ENCODE measurements at regions not wholly inside any gene's neighbourhood (a gene's known extent, or its start where the extent isn't known, plus 50 kb on each side); places are given as distances from the start of the nearest gene placed in this dataset.

DNA sequence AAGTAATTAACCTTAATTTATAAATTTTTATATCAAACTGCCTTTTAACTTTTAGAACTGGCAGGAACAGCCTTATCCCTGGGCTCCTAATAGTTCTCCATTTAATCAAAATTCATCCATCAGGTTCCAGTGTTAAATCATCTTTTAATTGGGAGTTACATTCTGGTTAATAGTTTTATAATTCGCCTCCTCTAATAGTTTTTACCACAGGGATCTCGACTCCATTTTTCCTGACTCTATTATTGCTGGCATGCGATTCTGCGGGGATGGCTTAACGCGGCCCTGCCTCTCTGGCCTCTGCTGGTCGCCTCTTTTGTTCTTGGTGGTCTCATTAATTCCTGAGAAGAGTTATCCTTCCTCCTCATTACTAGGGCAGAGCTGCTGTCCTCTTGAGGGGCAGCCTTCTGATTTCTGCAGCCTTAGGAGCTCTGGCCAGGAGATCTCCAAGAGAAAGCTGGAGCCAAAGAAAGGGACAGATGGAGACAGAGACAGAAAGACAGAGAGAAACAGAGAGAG is 71.1 kb downstream of the MRM1 start:
- TF ChIP-seq, protein P1, sequence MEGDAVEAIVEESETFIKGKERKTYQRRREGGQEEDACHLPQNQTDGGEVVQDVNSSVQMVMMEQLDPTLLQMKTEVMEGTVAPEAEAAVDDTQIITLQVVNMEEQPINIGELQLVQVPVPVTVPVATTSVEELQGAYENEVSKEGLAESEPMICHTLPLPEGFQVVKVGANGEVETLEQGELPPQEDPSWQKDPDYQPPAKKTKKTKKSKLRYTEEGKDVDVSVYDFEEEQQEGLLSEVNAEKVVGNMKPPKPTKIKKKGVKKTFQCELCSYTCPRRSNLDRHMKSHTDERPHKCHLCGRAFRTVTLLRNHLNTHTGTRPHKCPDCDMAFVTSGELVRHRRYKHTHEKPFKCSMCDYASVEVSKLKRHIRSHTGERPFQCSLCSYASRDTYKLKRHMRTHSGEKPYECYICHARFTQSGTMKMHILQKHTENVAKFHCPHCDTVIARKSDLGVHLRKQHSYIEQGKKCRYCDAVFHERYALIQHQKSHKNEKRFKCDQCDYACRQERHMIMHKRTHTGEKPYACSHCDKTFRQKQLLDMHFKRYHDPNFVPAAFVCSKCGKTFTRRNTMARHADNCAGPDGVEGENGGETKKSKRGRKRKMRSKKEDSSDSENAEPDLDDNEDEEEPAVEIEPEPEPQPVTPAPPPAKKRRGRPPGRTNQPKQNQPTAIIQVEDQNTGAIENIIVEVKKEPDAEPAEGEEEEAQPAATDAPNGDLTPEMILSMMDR (IDR thresholded peaks at IDR 0.05) = no peak
- TF ChIP-seq EP300 (IDR thresholded peaks at IDR 0.05) = no peak
- TF ChIP-seq POLR2A (IDR thresholded peaks at IDR 0.05) = no peak
